ENCODE measurements at regions not wholly inside any gene's neighbourhood (a gene's known extent, or its start where the extent isn't known, plus 50 kb on each side); places are given as distances from the start of the nearest gene placed in this dataset.

DNA sequence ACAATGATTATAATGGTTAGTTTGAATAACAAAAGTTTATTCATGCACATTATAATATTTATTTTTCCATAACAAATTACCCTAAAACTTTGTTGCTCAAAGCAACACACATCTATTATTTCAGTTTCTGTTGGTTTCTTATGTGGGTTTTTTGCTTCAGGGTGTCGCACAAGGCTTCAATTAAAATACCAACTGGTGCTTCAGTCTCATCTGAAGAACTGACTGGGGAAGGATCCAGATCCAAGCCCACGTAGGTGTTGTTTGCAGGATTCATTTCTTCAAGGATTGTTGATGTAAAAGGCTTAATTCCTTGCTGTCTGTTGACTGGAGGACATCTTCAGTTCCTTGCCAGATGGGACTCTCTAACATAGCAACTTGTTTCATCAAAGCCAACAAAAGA is 747.2 kb upstream of the PCDH20 start:
- no peak for TF ChIP-seq SMC3 (IDR thresholded peaks at IDR 0.05; ENCODE audit: low read depth, low read length)
- TF ChIP-seq CEBPB (IDR thresholded peaks at IDR 0.05; ENCODE audit: low read depth, low read length) = no peak
- TF ChIP-seq RFX5 (IDR thresholded peaks at IDR 0.05; ENCODE audit: low read depth, low read length) = no peak
- TF ChIP-seq MXI1 (IDR thresholded peaks at IDR 0.05; ENCODE audit: borderline replicate concordance, low read depth, low read length) = no peak
- no peak for TF ChIP-seq NFE2L2 (IDR thresholded peaks at IDR 0.05; ENCODE audit: low read depth, low read length)
- TF ChIP-seq, protein P1, sequence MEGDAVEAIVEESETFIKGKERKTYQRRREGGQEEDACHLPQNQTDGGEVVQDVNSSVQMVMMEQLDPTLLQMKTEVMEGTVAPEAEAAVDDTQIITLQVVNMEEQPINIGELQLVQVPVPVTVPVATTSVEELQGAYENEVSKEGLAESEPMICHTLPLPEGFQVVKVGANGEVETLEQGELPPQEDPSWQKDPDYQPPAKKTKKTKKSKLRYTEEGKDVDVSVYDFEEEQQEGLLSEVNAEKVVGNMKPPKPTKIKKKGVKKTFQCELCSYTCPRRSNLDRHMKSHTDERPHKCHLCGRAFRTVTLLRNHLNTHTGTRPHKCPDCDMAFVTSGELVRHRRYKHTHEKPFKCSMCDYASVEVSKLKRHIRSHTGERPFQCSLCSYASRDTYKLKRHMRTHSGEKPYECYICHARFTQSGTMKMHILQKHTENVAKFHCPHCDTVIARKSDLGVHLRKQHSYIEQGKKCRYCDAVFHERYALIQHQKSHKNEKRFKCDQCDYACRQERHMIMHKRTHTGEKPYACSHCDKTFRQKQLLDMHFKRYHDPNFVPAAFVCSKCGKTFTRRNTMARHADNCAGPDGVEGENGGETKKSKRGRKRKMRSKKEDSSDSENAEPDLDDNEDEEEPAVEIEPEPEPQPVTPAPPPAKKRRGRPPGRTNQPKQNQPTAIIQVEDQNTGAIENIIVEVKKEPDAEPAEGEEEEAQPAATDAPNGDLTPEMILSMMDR (conservative IDR thresholded peaks at IDR 0.05; ENCODE audit: low read depth, low read length) = no peak
- TF ChIP-seq, protein P2, sequence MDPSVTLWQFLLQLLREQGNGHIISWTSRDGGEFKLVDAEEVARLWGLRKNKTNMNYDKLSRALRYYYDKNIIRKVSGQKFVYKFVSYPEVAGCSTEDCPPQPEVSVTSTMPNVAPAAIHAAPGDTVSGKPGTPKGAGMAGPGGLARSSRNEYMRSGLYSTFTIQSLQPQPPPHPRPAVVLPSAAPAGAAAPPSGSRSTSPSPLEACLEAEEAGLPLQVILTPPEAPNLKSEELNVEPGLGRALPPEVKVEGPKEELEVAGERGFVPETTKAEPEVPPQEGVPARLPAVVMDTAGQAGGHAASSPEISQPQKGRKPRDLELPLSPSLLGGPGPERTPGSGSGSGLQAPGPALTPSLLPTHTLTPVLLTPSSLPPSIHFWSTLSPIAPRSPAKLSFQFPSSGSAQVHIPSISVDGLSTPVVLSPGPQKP (IDR thresholded peaks at IDR 0.05; ENCODE audit: borderline replicate concordance, low read depth, low read length) = no peak
- no peak for TF ChIP-seq BHLHE40 (IDR thresholded peaks at IDR 0.05; ENCODE audit: low read depth, low read length)
- no peak for TF ChIP-seq POLR2A (IDR thresholded peaks at IDR 0.05; ENCODE audit: low read depth, low read length)
- TF ChIP-seq MAZ (IDR thresholded peaks at IDR 0.05; ENCODE audit: borderline replicate concordance, low read depth, low read length) = no peak
- TF ChIP-seq, protein P3, sequence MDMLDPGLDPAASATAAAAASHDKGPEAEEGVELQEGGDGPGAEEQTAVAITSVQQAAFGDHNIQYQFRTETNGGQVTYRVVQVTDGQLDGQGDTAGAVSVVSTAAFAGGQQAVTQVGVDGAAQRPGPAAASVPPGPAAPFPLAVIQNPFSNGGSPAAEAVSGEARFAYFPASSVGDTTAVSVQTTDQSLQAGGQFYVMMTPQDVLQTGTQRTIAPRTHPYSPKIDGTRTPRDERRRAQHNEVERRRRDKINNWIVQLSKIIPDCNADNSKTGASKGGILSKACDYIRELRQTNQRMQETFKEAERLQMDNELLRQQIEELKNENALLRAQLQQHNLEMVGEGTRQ (IDR thresholded peaks at IDR 0.05; ENCODE audit: low read depth, low read length) = no peak
- no peak for TF ChIP-seq FOS (IDR thresholded peaks at IDR 0.05; ENCODE audit: low read depth, low read length)
- Histone ChIP-seq H3K4ac (ENCODE audit: low read depth, low read length) (no peak overlapping the region), H3K4me2 (ENCODE audit: low read depth, low read length) (no peak overlapping the region), H4K20me1 (ENCODE audit: insufficient read depth, low read length) (no peaks in the 10 kb centered on the region), H3K9me3 (ENCODE audit: control insufficient read depth, insufficient read depth, low read length) (peaks cover 1% of the 10 kb centered on the region; the same call in 1 of the 2 replicates), H2BK5ac (ENCODE audit: low read depth, low read length, poor library complexity, severe bottlenecking) (no peak overlapping the region), H2BK120ac (ENCODE audit: low read depth, low read length) (no peak overlapping the region), H3K18ac (ENCODE audit: low read depth, low read length) (no peak overlapping the region), H4K5ac (ENCODE audit: low read depth, low read length) (no peak overlapping the region), H3K36me3 (ENCODE audit: control insufficient read depth, insufficient read depth, low read length) (no peaks in the 10 kb centered on the region), H3K27ac (ENCODE audit: insufficient read depth, low read length) (no peak overlapping the region), H2AFZ (replicated peaks; ENCODE audit: low read length, poor library complexity) (no peak overlapping the region), H3K79me1 (ENCODE audit: low read depth in 1 of 2, low read length in 2 of 2) (no peaks in the 10 kb centered on the region), H2BK15ac (ENCODE audit: low read depth, low read length) (no peak overlapping the region), H3K4me3 (ENCODE audit: insufficient read depth, low read depth, low read length) (no peak overlapping the region), H3K14ac (replicated peaks; ENCODE audit: low read depth, low read length) (no peak overlapping the region), H3K9me1 (ENCODE audit: insufficient read depth, low read length) (no peaks in the 10 kb centered on the region), H3K23ac (ENCODE audit: low read depth, low read length) (no peak overlapping the region), H3K56ac (ENCODE audit: extremely low read depth, insufficient read depth, low read length) (no peak overlapping the region), H3K9ac (ENCODE audit: low read depth, low read length) (no peak overlapping the region), H4K8ac (ENCODE audit: low read depth in 2 of 2, low read length in 2 of 2) (no peak overlapping the region), H2AK9ac (replicated peaks; ENCODE audit: low read depth, low read length, poor library complexity) (no peak overlapping the region), H3K4me1 (ENCODE audit: control insufficient read depth, insufficient read depth, low read length) (no peaks in the 10 kb centered on the region), H2AK5ac (ENCODE audit: low read depth, low read length) (no peak overlapping the region), H2BK20ac (ENCODE audit: low read depth, low read length) (no peak overlapping the region), H3K27me3 (ENCODE audit: control insufficient read depth, insufficient read depth, low read length) (no peaks in the 10 kb centered on the region), H4K91ac (ENCODE audit: insufficient read depth, low read depth, low read length) (no peak overlapping the region)
- ATAC-seq (ENCODE audit: low read depth) (no peak), DNase-seq (no peak)
- in situ Hi-C loops (cut with MboI; ENCODE audit: low sequenced_read_pairs) (no loop called here), dilution Hi-C loops (cut with HindIII; ENCODE audit: low sequenced_read_pairs, unreplicated experiment) (no loop called here), intact Hi-C loops (cut with micrococcal nuclease) (no loop called here)
- ChIA-PET POLR2A (ENCODE audit: unreplicated experiment) (no interaction called here), CTCF (no interaction called here)
- BruUV-seq (replicated peaks) = no TSS peak
- no CpG with 5 or more reads among the region's 2 CpGs for WGBS, 2 experiments (ENCODE audit: extremely low coverage in 2 of 2, insufficient read length in 1 of 2)
